OCI-LY3 (cell line): ENCODE measurements at regions not wholly inside any gene's neighbourhood (a gene's known extent, or its start where the extent isn't known, plus 50 kb on each side); places are given as distances from the start of the nearest gene placed in this dataset.

ENCODE experiments used
- H2AFZ ChIP-seq: fragments of 200-600, 300-600 bp; shearing (Covaris generic); 2 replicates; pipeline ENCODE4 v1.6.0; 2014; ENCODE audit warnings: antibody characterized with exemption, low read depth, low read length
- H3K27ac ChIP-seq: fragments of 200-600, 300-600 bp; sonication (generic); 2 replicates; pipeline ENCODE4 v1.5.1; 2014; ENCODE audit warnings: mild to moderate bottlenecking, low read length, moderate library complexity, mixed read lengths
- H3K27me3 ChIP-seq: fragments of 200-600, 300-600 bp; sonication (generic); 2 replicates; pipeline ENCODE4 v1.6.1; 2014; ENCODE audit warnings: low read depth, low read length, mixed read lengths
- H3K36me3 ChIP-seq: fragments of 200-600, 300-600 bp; sonication (generic); replicated peaks from 2 replicates; pipeline ENCODE3; 2014; ENCODE audit warnings: low read depth, low read length, mixed read lengths
- H3K4me1 ChIP-seq: fragments of 300-600, 200-600 bp; sonication (generic); 2 replicates; pipeline ENCODE4 v1.6.1; 2014; ENCODE audit warnings: low read length, mixed read lengths
- H3K4me2 ChIP-seq: fragments of 200-600, 300-600 bp; sonication (generic); 2 replicates; pipeline ENCODE4 v1.6.1; 2014; ENCODE audit warnings: low read length, mixed read lengths
- H3K4me3 ChIP-seq: fragments of 300-600, 200-600 bp; sonication (generic); 2 replicates; pipeline ENCODE4 v1.5.1; 2014; ENCODE audit warnings: antibody characterized with exemption, mild to moderate bottlenecking, low read length, moderate library complexity
- H3K79me2 ChIP-seq: fragments of 300-600, 200-600 bp; shearing (Covaris generic); 2 replicates; pipeline ENCODE4 v1.6.1; 2014; ENCODE audit warnings: mild to moderate bottlenecking, low read length, mixed read lengths
- H3K9ac ChIP-seq: fragments of 300-600, 200-600 bp; shearing (Covaris generic); 2 replicates; pipeline ENCODE4 v1.6.0; 2014; ENCODE audit warnings: mild to moderate bottlenecking, low read length, moderate library complexity
- H3K9me3 ChIP-seq: fragments of 200-600, 300-600 bp; shearing (Covaris generic); 2 replicates; pipeline ENCODE4 v1.6.1; 2014; ENCODE audit warnings: low read length, mixed read lengths; ENCODE audit not compliant: insufficient read depth
- H4K20me1 ChIP-seq: fragments of 200-600, 300-600 bp; sonication (generic); 2 replicates; pipeline ENCODE4 v1.6.1; 2016; ENCODE audit warnings: low read length, mixed read lengths; ENCODE audit not compliant: insufficient read depth
- EZH2phosphoT487 ChIP-seq: fragments of 200-600 bp; shearing (Covaris generic); IDR thresholded peaks from 2 replicates; pipeline ENCODE4 v1.6.1; 2018; ENCODE audit warnings: antibody characterized with exemption, mixed run types, low read depth
- TF ChIP-seq, protein P1 (sequence below): fragments of 200-600, 300-600 bp; sonication (generic); IDR thresholded peaks from 2 replicates; pipeline ENCODE4 v1.5.1; 2014; ENCODE audit warnings: antibody characterized with exemption, low read length, low read depth

- TF ChIP-seq EZH2phosphoT487: no peak
- TF ChIP-seq, protein P1, sequence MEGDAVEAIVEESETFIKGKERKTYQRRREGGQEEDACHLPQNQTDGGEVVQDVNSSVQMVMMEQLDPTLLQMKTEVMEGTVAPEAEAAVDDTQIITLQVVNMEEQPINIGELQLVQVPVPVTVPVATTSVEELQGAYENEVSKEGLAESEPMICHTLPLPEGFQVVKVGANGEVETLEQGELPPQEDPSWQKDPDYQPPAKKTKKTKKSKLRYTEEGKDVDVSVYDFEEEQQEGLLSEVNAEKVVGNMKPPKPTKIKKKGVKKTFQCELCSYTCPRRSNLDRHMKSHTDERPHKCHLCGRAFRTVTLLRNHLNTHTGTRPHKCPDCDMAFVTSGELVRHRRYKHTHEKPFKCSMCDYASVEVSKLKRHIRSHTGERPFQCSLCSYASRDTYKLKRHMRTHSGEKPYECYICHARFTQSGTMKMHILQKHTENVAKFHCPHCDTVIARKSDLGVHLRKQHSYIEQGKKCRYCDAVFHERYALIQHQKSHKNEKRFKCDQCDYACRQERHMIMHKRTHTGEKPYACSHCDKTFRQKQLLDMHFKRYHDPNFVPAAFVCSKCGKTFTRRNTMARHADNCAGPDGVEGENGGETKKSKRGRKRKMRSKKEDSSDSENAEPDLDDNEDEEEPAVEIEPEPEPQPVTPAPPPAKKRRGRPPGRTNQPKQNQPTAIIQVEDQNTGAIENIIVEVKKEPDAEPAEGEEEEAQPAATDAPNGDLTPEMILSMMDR: no peak
- Histone ChIP-seq H3K27me3 (0 out of 2 replicates have a peak, but pooled peaks cover 4% of the 10 kb centered on the region), H3K4me2 (no peak overlapping the region)
Observed at GRCh38 chr12:115320967-115321366, 637.0 kb upstream of the TBX3 start.

GRCh38 chr12:115320451-115320850 lies 636.5 kb upstream of the TBX3 start:
- Histone ChIP-seq H3K4me2 (no peak overlapping the region), H3K4me1 (peaks cover 20% of the 10 kb centered on the region), H4K20me1 (no peaks in the 10 kb centered on the region), H3K27me3 (0 out of 2 replicates have a peak, but pooled peaks cover 4% of the 10 kb centered on the region), H3K4me3 (no peak overlapping the region), H3K9me3 (no peaks in the 10 kb centered on the region; the same call in 1 of the 2 replicates), H3K79me2 (no peaks in the 10 kb centered on the region), H3K36me3 (no peaks in the 10 kb centered on the region), H2AFZ (no peak overlapping the region), H3K27ac (no peak overlapping the region), H3K9ac (no peak overlapping the region)
- TF ChIP-seq, protein P1: no peak
- no peak for TF ChIP-seq EZH2phosphoT487

More at GRCh38 chr12:115320967-115321366, 637.0 kb upstream of the TBX3 start:
- no peak overlapping the region for H2AFZ ChIP-seq
- H4K20me1 ChIP-seq: no peaks in the 10 kb centered on the region
- no peak overlapping the region for H3K9ac ChIP-seq
- H3K9me3 ChIP-seq: no peaks in the 10 kb centered on the region; the same call in 1 of the 2 replicates
- peaks cover 20% of the 10 kb centered on the region for H3K4me1 ChIP-seq
- H3K79me2 ChIP-seq: no peaks in the 10 kb centered on the region
- H3K4me3 ChIP-seq: no peak overlapping the region
- H3K27ac ChIP-seq: no peak overlapping the region
- no peaks in the 10 kb centered on the region for H3K36me3 ChIP-seq

DNA sequence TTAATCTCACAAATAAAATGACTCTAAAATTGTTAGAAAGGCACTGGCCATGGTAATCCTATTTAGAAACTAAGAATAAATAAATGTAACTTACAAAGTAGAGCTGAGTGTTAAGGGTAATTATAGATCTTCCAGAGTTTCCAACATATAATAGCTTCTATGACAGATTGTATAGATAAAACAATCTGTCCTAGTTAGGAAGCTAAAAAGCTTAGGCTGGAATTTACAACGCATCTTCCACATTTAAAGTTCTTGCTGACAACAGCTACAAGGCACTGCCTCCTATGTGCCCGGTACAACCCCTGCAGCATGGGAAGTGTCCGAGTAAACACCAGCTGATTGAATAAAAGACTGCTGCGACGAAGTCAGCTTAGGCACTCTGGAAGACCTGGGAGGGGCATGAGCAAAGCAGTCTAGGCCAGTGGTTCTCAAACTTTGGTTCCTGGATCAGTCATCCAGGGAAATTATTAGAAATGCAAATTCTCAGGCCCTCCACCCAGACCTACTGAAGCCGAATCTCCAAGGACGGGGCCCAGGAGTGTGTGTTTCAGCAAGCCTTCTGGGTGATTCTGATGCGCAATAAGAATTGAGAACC lies 635.6 kb upstream of the TBX3 start:
- H3K9ac ChIP-seq: no peak overlapping the region
- H3K4me1 ChIP-seq: peaks cover 16% of the 10 kb centered on the region
- no peak overlapping the region for H3K27ac ChIP-seq
- H3K4me3 ChIP-seq: no peak overlapping the region
- no peaks in the 10 kb centered on the region for H3K36me3 ChIP-seq
- no peaks in the 10 kb centered on the region; the same call in 1 of the 2 replicates for H3K9me3 ChIP-seq
- H3K27me3 ChIP-seq: 0 out of 2 replicates have a peak, but pooled peaks cover 4% of the 10 kb centered on the region
- H2AFZ ChIP-seq: no peak overlapping the region
- TF ChIP-seq EZH2phosphoT487: no peak
- TF ChIP-seq, protein P1: no peak
- H4K20me1 ChIP-seq: no peaks in the 10 kb centered on the region
- H3K4me2 ChIP-seq: no peak overlapping the region
- no peaks in the 10 kb centered on the region for H3K79me2 ChIP-seq

DNA sequence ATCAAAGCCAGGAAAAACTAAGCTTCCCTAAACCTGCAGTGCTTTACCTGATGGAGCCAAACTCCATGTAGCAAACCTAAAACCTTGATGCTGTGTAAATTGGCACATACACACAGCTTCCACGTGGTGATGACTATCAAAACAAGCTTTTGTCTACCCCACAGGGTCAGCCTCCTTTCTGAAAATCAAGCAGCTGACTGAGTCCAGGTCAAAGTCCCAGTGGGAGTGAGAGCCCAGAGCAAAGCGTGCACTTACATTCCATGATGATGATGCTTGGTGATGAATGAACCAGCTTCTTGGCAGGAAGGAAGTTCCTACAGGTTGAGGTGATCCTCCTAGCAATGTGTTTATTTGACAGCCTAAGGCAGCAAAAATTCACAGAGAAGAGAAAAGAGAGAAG lies 630.0 kb upstream of the TBX3 start:
- Histone ChIP-seq H3K27me3 (no peaks in the 10 kb centered on the region), H4K20me1 (no peaks in the 10 kb centered on the region)

More for the DNA sequence above, 630.0 kb upstream of the TBX3 start:
- Histone ChIP-seq H3K27ac (no peak overlapping the region), H3K9me3 (no peaks in the 10 kb centered on the region), H3K36me3 (no peaks in the 10 kb centered on the region), H3K4me2 (no peak overlapping the region), H3K4me1 (no peaks in the 10 kb centered on the region), H2AFZ (no peak overlapping the region), H3K9ac (no peak overlapping the region), H3K79me2 (no peaks in the 10 kb centered on the region), H3K4me3 (no peak overlapping the region)
- TF ChIP-seq EZH2phosphoT487: no peak
- TF ChIP-seq, protein P1: no peak
